Hematopoietic multipotent progenitor cell (in vitro differentiated cells): ENCODE measurements at regions not wholly inside any gene's neighbourhood (a gene's known extent, or its start where the extent isn't known, plus 50 kb on each side); places are given as distances from the start of the nearest gene placed in this dataset.
"Not testable (repeated sequence)": the region's sequence is repeated elsewhere in the genome, so short reads cannot be mapped to it uniquely, and the experiment has no call there.

Experiments used
- DNase-seq, 3 donors: peaks; one replicate each; pipeline ENCODE4 v3.0.0-alpha.2; 2011 to 2015; ENCODE audit warnings: low read depth in 2 of 3, low spot score in 2 of 3

GRCh38 chr7:81487516-81487915, 282.3 kb downstream of the HGF start:
- no peak for DNase-seq

- peak in 1 of 3 donors; percentile 62 for DNase-seq
Observed at GRCh38 chr7:81484261-81484660, 285.6 kb downstream of the HGF start.

GRCh38 chr7:81482600-81483186, 287.2 kb downstream of the HGF start:
- peak in 1 of 3 donors; percentile 55 for DNase-seq

GRCh38 chr7:81478664-81479063, 291.2 kb downstream of the HGF start:
- no peak for DNase-seq

DNA sequence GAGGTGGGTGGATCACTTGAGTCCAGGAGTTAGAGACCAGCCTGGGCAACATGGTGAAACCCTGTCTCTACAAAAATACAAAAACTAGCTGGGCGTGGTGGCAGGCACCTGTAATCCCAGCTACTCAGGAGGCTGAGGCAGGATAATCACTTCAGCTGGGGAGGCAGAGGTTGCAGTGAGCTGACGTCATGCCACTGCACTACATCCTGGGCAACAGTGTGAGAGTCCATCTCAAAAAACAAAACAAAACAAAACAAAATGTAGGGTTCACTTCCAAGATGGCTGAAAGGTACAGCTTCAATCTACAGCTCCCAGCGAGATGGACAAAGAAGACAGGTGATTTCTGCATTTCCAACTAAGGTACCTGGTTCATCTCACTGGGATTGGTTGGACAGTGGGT, 291.6 kb downstream of the HGF start:
- DNase-seq = not testable (repeated sequence)

- peak in 1 of 3 donors; percentile 36 for DNase-seq
Observed at GRCh38 chr7:81473236-81473635, 296.6 kb downstream of the HGF start.

DNA sequence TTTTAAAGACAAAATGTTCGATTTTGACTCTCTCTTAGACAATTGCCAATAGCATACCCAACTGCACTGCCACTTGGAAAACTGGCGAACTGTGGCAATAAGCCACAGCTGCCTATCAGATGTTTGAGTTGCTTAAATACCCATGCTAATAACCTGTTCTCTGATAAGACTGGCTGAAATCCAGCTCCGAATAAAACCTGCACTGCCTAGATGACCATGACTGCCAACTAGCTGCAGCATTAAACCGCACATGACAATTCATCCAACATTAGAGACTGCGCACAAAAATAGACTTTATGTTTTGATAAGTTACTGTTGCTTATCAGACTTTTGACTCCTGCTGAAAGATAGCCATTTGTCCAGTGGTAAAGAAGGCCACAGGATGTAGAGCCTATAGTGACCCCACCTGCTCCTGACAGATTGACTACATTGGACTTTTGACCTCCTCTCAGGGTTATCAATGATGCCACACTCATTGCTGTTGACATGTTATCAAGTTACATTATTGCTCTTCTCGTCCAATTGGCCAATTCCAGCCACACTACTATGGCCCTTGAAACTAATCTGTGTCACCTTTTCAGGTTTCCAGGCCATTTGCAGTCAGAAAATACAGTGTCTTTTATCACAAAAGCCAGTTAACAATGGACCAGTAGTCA, 299.0 kb downstream of the HGF start:
- DNase-seq = no peak

GRCh38 chr7:81469869-81470723, 299.8 kb downstream of the HGF start:
- DNase-seq = peak in 2 of 3 donors; percentile 53

- no peak for DNase-seq
Observed at GRCh38 chr7:81469153-81469868, 300.5 kb downstream of the HGF start.

- no peak for DNase-seq
Observed at GRCh38 chr7:81468526-81468925, 301.3 kb downstream of the HGF start.

- no peak for DNase-seq
Observed at GRCh38 chr7:81467964-81468363, 301.9 kb downstream of the HGF start.

- no peak for DNase-seq
Observed at GRCh38 chr7:81462672-81463071, 307.2 kb downstream of the HGF start.

DNA sequence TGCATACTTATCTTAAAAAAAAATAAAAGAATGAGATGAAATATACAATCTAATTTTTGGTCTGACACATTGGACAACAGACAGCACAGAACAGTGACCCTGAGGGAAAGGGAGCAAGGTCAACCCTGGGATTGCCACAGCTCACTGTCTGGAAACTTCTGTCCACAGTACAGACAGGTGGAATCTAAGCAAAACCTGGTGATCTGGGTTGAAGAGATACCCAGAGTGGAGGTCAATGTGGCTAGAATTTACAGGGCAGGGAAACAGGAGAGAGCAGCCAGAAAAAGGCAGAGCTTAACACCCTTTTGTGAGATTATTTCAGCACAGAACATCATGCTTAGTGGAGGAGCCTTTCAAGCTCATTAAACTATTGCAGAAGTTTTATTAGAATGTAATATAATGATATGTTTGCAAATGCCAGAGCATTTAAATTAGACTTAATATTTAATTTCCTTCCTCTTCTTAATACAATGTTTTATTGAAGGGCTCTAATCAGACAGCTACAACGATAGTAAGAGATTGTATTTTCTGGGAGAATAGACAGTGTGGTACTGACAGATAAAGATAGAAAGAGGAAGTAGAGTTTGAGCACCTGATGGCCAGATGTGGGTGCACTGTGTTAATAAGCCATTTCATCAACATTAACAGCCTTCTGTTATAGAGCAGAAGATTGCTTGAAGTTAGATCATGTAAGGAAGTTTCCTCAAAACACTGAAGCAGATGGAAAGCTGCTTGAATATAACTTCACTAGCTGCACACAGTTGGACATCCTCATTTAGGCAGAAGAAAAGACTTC, 309.4 kb downstream of the HGF start:
- peak in 2 of 3 donors; percentile 53 to 88 for DNase-seq

DNA sequence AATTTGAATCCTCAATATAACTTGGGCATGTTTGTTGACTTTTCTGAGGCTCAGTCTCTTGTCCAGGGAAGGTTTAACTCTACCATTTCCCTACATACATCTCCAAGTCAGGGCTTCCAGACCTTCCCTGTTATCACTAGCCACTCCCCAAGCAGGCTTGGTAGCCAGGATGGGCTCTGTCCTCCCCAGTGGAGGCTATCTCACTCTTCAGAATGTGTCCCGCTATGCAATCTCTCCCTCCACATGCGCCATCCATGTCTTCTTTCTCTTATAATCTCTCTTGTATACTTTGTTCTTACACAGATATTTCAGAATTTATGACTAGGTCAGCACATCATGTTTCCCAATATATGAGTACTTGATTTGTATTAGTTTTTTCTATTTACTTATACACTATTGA, 310.4 kb downstream of the HGF start:
- no peak for DNase-seq

GRCh38 chr7:81457852-81458522, 311.9 kb downstream of the HGF start:
- peak in 1 of 3 donors; percentile 31 for DNase-seq

GRCh38 chr7:81453770-81454169, 316.1 kb downstream of the HGF start:
- DNase-seq = not testable (repeated sequence)

GRCh38 chr7:81449105-81449504, 320.7 kb downstream of the HGF start:
- no peak for DNase-seq

GRCh38 chr7:81447351-81447952, 322.4 kb downstream of the HGF start:
- DNase-seq = peak in 2 of 3 donors; percentile 40 to 64

- DNase-seq = no peak
Observed at GRCh38 chr7:81446212-81446611, 323.6 kb downstream of the HGF start.
